ENCODE measurements at regions not wholly inside any gene's neighbourhood (a gene's known extent, or its start where the extent isn't known, plus 50 kb on each side); places are given as distances from the start of the nearest gene placed in this dataset.
"Not testable (repeated sequence)": the region's sequence is repeated elsewhere in the genome, so short reads cannot be mapped to it uniquely, and the experiment has no call there.

GRCh38 chr15:98085003-98085639, 124.6 kb downstream of the ARRDC4 start:
- in situ Hi-C loops (cut with MboI; ENCODE audit: low sequenced_read_pairs) = loop anchor here (10.0 kb wide), 1 partner anchor 180 kb away; no protein-coding TSS in a partner anchor

- in situ Hi-C loops (cut with MboI; ENCODE audit: low sequenced_read_pairs) = loop anchor here (10.0 kb wide), 1 partner anchor 184 kb away; no protein-coding TSS in a partner anchor
Measured at GRCh38 chr15:98088307-98088945, 127.9 kb downstream of the ARRDC4 start.

GRCh38 chr15:98089352-98089751, 128.8 kb downstream of the ARRDC4 start:
- in situ Hi-C loops (cut with MboI; ENCODE audit: low sequenced_read_pairs) = loop anchor here (10.0 kb wide), 1 partner anchor 185 kb away; no protein-coding TSS in a partner anchor

GRCh38 chr15:98097986-98098385, 137.5 kb downstream of the ARRDC4 start:
- in situ Hi-C loops (cut with MboI; ENCODE audit: low sequenced_read_pairs) = not testable (repeated sequence)

GRCh38 chr15:98100606-98101005, 140.1 kb downstream of the ARRDC4 start:
- in situ Hi-C loops (cut with MboI; ENCODE audit: low sequenced_read_pairs) = not testable (repeated sequence)

- in situ Hi-C loops (cut with MboI; ENCODE audit: low sequenced_read_pairs) = no loop called here
Measured at GRCh38 chr15:98103570-98103969, 143.1 kb downstream of the ARRDC4 start.

GRCh38 chr15:98104386-98105151, 144.1 kb downstream of the ARRDC4 start:
- in situ Hi-C loops (cut with MboI; ENCODE audit: low sequenced_read_pairs) = not testable (repeated sequence)

GRCh38 chr15:98106615-98107194, 146.2 kb downstream of the ARRDC4 start:
- in situ Hi-C loops (cut with MboI; ENCODE audit: low sequenced_read_pairs) = not testable (repeated sequence)

GRCh38 chr15:98111806-98112205, 151.3 kb downstream of the ARRDC4 start:
- in situ Hi-C loops (cut with MboI; ENCODE audit: low sequenced_read_pairs) = no loop called here

GRCh38 chr15:98113327-98113726, 152.8 kb downstream of the ARRDC4 start:
- in situ Hi-C loops (cut with MboI; ENCODE audit: low sequenced_read_pairs) = no loop called here

GRCh38 chr15:98120561-98120960, 160.1 kb downstream of the ARRDC4 start:
- in situ Hi-C loops (cut with MboI; ENCODE audit: low sequenced_read_pairs) = no loop called here

- in situ Hi-C loops (cut with MboI; ENCODE audit: low sequenced_read_pairs) = no loop called here
Measured at GRCh38 chr15:98121536-98121935, 161.0 kb downstream of the ARRDC4 start.

- in situ Hi-C loops (cut with MboI; ENCODE audit: low sequenced_read_pairs) = no loop called here
Measured at GRCh38 chr15:98121957-98122356, 161.5 kb downstream of the ARRDC4 start.

GRCh38 chr15:98123297-98123696, 162.8 kb downstream of the ARRDC4 start:
- in situ Hi-C loops (cut with MboI; ENCODE audit: low sequenced_read_pairs) = no loop called here

- in situ Hi-C loops (cut with MboI; ENCODE audit: low sequenced_read_pairs) = no loop called here
Measured at GRCh38 chr15:98123834-98124233, 163.3 kb downstream of the ARRDC4 start.

GRCh38 chr15:98124581-98124980, 164.1 kb downstream of the ARRDC4 start:
- in situ Hi-C loops (cut with MboI; ENCODE audit: low sequenced_read_pairs) = no loop called here

- in situ Hi-C loops (cut with MboI; ENCODE audit: low sequenced_read_pairs) = no loop called here
Measured at GRCh38 chr15:98126326-98127085, 166.0 kb downstream of the ARRDC4 start.

- in situ Hi-C loops (cut with MboI; ENCODE audit: low sequenced_read_pairs) = no loop called here
Measured at GRCh38 chr15:98127586-98127985, 167.1 kb downstream of the ARRDC4 start.

- in situ Hi-C loops (cut with MboI; ENCODE audit: low sequenced_read_pairs) = no loop called here
Measured at GRCh38 chr15:98131924-98132323, 171.4 kb downstream of the ARRDC4 start.

- in situ Hi-C loops (cut with MboI; ENCODE audit: low sequenced_read_pairs) = no loop called here
Measured at GRCh38 chr15:98134905-98135304, 174.4 kb downstream of the ARRDC4 start.

- in situ Hi-C loops (cut with MboI; ENCODE audit: low sequenced_read_pairs) = no loop called here
Measured at GRCh38 chr15:98138910-98139309, 178.4 kb downstream of the ARRDC4 start.

Measured in HL-60/S4 treated with retinoic acid at 250 ng/mL for 4 days and 3 days (cell line).